Forelimb muscle (tissue), 1 donor: ENCODE measurements at regions not wholly inside any gene's neighbourhood (a gene's known extent, or its start where the extent isn't known, plus 50 kb on each side); places are given as distances from the start of the nearest gene placed in this dataset.

Source experiments
- DNase-seq: peaks from one replicate; pipeline ENCODE4 v3.0.0-alpha.2; 2013; ENCODE audit warnings: low read depth

GRCh38 chr11:109165035-109165434 lies 257.0 kb upstream of the C11orf87 start:
- no peak for DNase-seq

DNA sequence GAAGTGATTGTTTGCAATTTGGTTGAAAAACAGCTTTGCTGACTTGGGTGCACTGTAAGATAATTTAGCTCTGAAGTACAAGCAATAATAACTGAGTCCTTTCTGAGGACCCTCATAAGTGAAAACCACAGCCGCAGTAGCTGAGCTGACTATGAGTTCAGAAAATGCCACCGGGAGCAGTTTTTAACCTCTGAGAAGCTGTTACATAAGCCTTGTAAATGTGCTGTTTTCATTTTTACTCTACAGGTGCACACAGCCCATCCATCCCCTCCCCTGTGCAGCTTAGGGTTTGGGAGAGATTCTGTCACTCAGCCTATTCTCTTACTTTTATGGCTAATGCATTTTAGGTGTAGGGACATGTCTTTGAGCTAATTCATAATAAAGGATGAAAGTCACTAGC lies 255.5 kb upstream of the C11orf87 start:
- DNase-seq: no peak

GRCh38 chr11:109173504-109173903 lies 248.5 kb upstream of the C11orf87 start:
- DNase-seq: no peak

- no peak for DNase-seq
Observed at GRCh38 chr11:109184376-109184775, 237.6 kb upstream of the C11orf87 start.

- DNase-seq: no peak
Observed at GRCh38 chr11:109192864-109193263, 229.1 kb upstream of the C11orf87 start.

DNA sequence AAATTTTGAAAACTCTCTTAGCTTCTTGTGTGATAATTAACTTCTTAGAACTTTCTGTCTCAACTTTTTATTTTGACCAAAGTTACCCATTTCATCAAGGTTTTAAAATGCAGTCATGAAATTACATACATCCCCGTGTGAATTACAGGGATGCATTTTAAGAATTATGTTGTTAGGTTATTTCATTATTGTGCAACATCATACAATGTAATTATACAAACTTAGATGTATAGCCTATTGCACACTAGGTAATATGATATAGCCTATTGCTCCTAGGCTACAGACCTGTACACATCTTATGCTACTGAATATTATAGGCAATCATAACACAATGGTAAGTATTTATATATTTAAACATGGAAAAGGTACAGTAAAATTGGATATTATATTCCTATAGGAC lies 228.1 kb upstream of the C11orf87 start:
- DNase-seq: no peak

GRCh38 chr11:109196016-109196415 lies 226.0 kb upstream of the C11orf87 start:
- DNase-seq: no peak

- no peak for DNase-seq
Observed at GRCh38 chr11:109197656-109198055, 224.3 kb upstream of the C11orf87 start.

- no peak for DNase-seq
Observed at GRCh38 chr11:109203176-109203575, 218.8 kb upstream of the C11orf87 start.

- DNase-seq: no peak
Observed at GRCh38 chr11:109205312-109205711, 216.7 kb upstream of the C11orf87 start.

GRCh38 chr11:109208121-109208520 lies 213.9 kb upstream of the C11orf87 start:
- no peak for DNase-seq

DNA sequence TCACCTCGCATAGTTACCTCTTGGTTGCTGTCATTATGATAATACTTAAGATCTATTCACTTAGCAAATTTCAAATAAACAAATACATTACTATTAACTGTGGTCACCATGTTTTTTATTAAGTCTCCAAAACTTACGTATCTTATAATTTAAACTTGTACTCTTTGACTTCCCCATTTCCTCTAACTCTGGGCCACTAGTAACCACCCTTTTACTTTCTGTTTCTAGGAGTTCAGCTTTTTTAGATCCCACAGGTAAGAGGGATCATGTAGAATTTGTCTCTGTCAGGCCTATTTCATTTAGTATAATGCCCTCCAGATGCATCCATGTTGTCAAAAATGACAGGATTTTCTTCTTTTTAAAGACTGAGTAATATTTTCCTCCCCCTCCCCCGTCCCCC lies 212.4 kb upstream of the C11orf87 start:
- no peak for DNase-seq

GRCh38 chr11:109221190-109221589 lies 200.8 kb upstream of the C11orf87 start:
- no peak for DNase-seq

GRCh38 chr11:109222761-109223160 lies 199.2 kb upstream of the C11orf87 start:
- DNase-seq: no peak

- DNase-seq: no peak
Observed at GRCh38 chr11:109223451-109223850, 198.5 kb upstream of the C11orf87 start.

GRCh38 chr11:109229682-109230081 lies 192.3 kb upstream of the C11orf87 start:
- DNase-seq: no peak

DNA sequence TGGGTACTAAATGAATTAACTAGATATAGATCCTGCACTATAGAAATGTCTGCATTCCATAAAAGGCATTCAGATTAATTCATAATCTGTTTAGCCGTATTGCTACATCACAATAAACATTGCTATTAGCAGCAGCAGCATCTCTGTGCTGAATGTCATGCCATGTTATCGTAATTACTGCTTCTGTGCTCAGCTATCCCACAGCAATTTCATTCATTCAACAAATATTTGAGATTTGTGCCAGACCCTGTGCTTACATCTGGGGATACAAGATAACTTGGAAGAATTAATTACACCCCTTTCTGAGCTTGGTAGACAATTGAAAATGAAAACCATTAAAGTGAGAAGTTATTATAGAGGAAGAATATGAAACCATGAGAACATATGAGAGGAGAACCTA lies 185.8 kb upstream of the C11orf87 start:
- no peak for DNase-seq

DNA sequence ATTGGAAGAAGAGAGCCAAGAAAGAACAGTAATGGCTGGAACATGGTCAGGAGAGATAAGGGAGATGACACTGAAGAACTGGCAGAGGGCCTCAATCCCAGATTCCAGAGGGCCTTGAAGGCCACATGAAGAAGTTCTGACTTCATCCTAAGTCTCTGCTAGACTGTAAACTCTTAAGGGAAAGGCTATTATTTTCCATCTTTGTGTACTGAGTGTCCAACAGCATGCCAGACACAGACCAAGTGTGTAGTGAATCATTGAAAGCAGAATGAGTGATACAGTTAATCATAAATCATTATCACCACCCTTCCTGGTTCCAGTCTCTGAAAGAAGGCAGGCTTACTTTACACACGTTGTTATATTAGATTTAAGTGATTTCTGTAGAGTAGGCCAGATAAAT lies 185.3 kb upstream of the C11orf87 start:
- no peak for DNase-seq

DNA sequence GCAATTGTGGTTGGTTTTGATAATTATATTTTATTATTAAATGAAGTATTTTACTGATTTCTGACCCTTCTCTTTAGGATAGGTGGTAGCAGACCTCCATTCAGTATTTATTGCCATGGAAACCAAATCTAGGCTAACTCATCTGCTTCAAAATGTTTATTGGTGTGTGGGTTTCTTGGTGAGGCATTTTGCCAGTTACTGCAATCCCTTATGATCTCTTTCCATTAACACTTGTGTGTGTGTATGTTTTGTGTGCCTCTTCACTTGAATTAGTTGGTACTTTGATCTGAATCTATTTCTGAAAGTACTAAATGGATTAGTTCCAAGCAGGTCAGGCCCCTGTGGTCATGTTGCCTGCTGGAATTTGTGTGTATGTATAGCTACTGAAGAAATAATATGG lies 184.4 kb upstream of the C11orf87 start:
- no peak for DNase-seq

DNA sequence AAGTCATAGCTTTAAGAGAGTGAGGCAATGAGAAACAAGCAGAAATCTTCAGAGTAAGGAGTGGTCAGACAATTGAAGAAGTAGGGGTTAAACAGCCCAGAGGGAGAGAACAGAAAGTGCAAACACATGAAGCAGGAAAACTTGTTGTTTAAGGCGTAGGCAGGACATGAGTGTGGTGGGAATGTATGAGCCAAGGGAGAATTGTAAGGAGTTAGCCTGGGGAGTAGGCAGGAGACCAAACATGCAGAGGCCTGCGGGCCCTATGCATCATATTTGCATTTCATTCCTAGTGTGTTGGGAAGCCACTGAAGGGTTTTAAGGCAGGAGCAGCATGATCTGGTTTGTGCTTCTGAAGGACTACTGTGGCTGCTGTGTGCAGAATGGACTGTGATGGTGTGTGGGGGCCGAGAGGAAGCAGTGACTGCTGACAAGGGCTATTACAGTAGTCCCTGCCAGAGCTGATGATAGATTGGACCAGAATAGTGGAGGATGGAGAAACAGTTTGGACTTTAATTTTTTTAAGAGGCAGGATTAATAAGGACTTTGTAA lies 179.9 kb upstream of the C11orf87 start:
- DNase-seq: no peak

GRCh38 chr11:109247071-109247470 lies 174.9 kb upstream of the C11orf87 start:
- no peak for DNase-seq

DNA sequence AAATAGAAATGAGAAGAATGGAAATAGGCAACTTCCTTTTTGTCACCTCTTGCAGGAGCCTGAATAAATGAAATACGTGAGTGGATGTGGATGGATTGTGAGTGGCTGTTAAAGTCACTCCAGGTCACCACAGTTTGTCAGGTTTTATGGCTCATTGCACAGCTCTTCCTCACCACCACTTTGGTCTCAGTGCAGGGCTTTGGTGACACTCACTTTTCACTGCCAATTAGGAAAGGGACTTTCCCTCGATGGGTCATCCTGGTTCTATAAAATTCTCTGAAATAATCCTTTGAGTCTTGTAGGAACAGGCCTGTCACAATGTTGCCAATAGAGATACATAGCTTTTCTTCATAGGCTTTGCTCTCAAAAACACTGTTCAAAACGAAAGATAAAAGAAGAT lies 172.4 kb upstream of the C11orf87 start:
- no peak for DNase-seq

DNA sequence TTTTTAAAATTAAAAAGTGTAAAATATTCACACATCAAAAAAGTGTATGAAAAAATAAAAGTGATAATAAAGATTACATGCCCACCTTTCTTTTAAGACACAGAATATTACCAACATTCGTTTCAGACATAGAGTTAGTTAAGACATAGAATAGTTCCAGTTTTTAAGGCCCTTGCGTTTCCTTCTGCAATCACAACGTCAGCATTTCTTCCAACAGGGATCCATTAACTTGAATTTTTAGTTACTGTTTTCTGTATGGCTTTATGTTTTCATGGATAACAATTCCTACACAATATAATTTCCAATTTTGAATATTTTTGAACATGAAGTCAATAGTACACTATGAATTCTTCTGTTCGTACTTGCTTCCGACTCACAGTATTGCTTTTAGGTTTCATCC lies 170.8 kb upstream of the C11orf87 start:
- DNase-seq: no peak

GRCh38 chr11:109264128-109264527 lies 157.9 kb upstream of the C11orf87 start:
- no peak for DNase-seq
